ENCODE measurements at regions not wholly inside any gene's neighbourhood (a gene's known extent, or its start where the extent isn't known, plus 50 kb on each side); places are given as distances from the start of the nearest gene placed in this dataset.

DNA sequence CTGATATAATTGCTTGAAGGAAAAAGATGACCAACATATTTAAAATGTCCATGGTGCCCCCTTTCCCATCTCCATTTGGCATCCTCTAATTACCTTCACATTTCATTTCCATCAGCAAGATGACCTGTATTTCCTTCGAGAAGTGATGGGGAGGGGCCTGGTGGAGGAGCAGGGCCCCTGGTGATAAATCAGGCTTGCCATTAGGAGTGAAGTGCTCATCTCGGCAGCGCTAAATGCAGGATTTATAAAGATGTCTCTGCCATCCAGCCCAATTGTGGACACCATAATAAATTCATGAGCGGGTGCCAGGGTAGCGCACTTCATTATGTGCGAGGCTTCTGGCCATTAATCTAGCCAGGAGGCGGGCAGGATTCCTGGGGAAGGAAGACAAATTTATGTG is 101.5 kb upstream of the IRX6 start:
- no peak overlapping the region for H3K4me3 ChIP-seq
- no peak for DNase-seq (ENCODE audit: low spot score)
- no peaks in the 10 kb centered on the region for H3K4me1 ChIP-seq (ENCODE audit: insufficient read depth)
- no peak overlapping the region for H3K4me2 ChIP-seq
- no peaks in the 10 kb centered on the region for H4K20me1 ChIP-seq (ENCODE audit: insufficient read depth, poor library complexity, severe bottlenecking)
- no peaks in the 10 kb centered on the region for H3K9me3 ChIP-seq (ENCODE audit: low read depth)
- WGBS (ENCODE audit: low lambda C conversion rate, missing lambda C conversion rate): 83% methylated on average over 7 of the region's 7 CpGs
- H3K9me2 ChIP-seq (replicated peaks; ENCODE audit: insufficient read depth): no peaks in the 10 kb centered on the region
- no peaks in the 10 kb centered on the region for H3K36me3 ChIP-seq (replicated peaks; ENCODE audit: insufficient read depth, low read depth)
- no peak for TF ChIP-seq EZH2phosphoT487 (IDR thresholded peaks at IDR 0.05; ENCODE audit: low read depth, severe bottlenecking, unreplicated experiment)
- TF ChIP-seq, protein P1, sequence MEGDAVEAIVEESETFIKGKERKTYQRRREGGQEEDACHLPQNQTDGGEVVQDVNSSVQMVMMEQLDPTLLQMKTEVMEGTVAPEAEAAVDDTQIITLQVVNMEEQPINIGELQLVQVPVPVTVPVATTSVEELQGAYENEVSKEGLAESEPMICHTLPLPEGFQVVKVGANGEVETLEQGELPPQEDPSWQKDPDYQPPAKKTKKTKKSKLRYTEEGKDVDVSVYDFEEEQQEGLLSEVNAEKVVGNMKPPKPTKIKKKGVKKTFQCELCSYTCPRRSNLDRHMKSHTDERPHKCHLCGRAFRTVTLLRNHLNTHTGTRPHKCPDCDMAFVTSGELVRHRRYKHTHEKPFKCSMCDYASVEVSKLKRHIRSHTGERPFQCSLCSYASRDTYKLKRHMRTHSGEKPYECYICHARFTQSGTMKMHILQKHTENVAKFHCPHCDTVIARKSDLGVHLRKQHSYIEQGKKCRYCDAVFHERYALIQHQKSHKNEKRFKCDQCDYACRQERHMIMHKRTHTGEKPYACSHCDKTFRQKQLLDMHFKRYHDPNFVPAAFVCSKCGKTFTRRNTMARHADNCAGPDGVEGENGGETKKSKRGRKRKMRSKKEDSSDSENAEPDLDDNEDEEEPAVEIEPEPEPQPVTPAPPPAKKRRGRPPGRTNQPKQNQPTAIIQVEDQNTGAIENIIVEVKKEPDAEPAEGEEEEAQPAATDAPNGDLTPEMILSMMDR (IDR thresholded peaks at IDR 0.05; ENCODE audit: poor library complexity): no peak
- no peaks in the 10 kb centered on the region for H3K79me2 ChIP-seq
- H3K27ac ChIP-seq: no peak overlapping the region
- no peak overlapping the region for H2AFZ ChIP-seq
- H3K27me3 ChIP-seq: no peaks in the 10 kb centered on the region

DNA sequence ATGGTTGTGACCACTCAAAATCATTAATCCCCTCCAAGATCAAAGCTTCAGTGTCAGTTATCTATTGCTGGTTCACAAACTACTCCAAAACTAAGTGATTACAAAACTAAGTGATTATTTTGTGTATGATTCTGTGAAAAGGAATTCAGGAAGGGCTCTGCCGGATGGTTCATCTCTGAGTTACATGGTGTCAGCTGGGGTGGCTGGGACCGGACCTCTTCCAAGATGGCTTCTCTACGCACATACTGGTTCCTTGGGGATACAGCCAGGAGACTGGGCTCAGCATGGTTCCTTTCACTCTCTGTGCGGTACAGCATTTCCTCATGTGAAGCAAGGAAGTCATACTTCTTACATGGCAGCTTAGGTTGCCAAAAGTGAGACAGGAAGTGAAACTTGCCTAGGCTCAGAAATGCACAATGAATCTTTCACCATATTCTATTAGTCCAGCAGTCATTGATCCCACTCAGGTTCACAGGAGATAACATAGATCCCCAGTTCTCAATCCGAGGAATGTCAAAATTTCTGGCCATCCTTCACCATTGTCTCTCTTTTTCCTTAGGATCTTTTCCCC is 97.9 kb upstream of the IRX6 start:
- Histone ChIP-seq H3K36me3 (replicated peaks; ENCODE audit: insufficient read depth, low read depth) (no peaks in the 10 kb centered on the region), H3K4me2 (no peak overlapping the region), H2AFZ (no peak overlapping the region), H4K20me1 (ENCODE audit: insufficient read depth, poor library complexity, severe bottlenecking) (no peaks in the 10 kb centered on the region), H3K4me3 (no peak overlapping the region), H3K9me3 (ENCODE audit: low read depth) (no peaks in the 10 kb centered on the region), H3K4me1 (ENCODE audit: insufficient read depth) (no peaks in the 10 kb centered on the region), H3K27me3 (no peaks in the 10 kb centered on the region), H3K79me2 (no peaks in the 10 kb centered on the region), H3K27ac (no peak overlapping the region), H3K9me2 (replicated peaks; ENCODE audit: insufficient read depth) (no peaks in the 10 kb centered on the region)
- DNase-seq (ENCODE audit: low spot score): no peak
- TF ChIP-seq, protein P1 (IDR thresholded peaks at IDR 0.05; ENCODE audit: poor library complexity): no peak
- no peak for TF ChIP-seq EZH2 (IDR thresholded peaks at IDR 0.05; ENCODE audit: borderline replicate concordance)
- no peak for TF ChIP-seq EZH2phosphoT487 (IDR thresholded peaks at IDR 0.05; ENCODE audit: low read depth, severe bottlenecking, unreplicated experiment)
- 96% methylated on average over 5 of the region's 5 CpGs for WGBS (ENCODE audit: low lambda C conversion rate, missing lambda C conversion rate)

DNA sequence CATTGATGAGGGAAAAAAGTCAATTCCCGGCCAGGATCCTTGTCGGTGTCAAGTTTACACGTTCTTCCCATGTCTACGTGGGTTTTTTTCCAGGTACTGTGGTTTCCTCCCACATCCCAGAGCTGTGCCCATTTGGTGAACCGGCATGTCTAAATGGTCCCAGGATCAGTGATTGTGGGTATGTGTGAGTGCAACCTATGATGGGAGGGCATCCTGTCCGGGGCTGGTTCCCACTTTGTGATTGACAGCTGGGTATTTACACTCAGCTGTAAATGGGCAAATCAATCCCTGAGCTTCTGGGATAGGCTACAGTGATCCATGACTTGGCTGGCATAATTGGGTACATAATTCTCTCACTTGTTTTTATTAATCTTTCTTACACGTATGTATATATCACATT is 91.2 kb upstream of the IRX6 start:
- H3K27me3 ChIP-seq: peaks cover 4% of the 10 kb centered on the region
- H3K4me1 ChIP-seq (ENCODE audit: insufficient read depth): no peaks in the 10 kb centered on the region
- no peaks in the 10 kb centered on the region for H3K79me2 ChIP-seq
- no peaks in the 10 kb centered on the region for H3K36me3 ChIP-seq (replicated peaks; ENCODE audit: insufficient read depth, low read depth)
- H3K9me3 ChIP-seq (ENCODE audit: low read depth): no peaks in the 10 kb centered on the region
- H4K20me1 ChIP-seq (ENCODE audit: insufficient read depth, poor library complexity, severe bottlenecking): no peaks in the 10 kb centered on the region
- whole genome bisulfite sequencing (ENCODE audit: low lambda C conversion rate, missing lambda C conversion rate): 81% methylated on average over 7 of the region's 7 CpGs
- DNase-seq (ENCODE audit: low spot score): no peak
- no peaks in the 10 kb centered on the region for H3K9me2 ChIP-seq (replicated peaks; ENCODE audit: insufficient read depth)
- H2AFZ ChIP-seq: no peak overlapping the region
- H3K27ac ChIP-seq: no peak overlapping the region
- no peak overlapping the region for H3K4me3 ChIP-seq
- TF ChIP-seq, protein P1 (IDR thresholded peaks at IDR 0.05; ENCODE audit: poor library complexity): no peak
- no peak for TF ChIP-seq EZH2phosphoT487 (IDR thresholded peaks at IDR 0.05; ENCODE audit: low read depth, severe bottlenecking, unreplicated experiment)
- H3K4me2 ChIP-seq: no peak overlapping the region

DNA sequence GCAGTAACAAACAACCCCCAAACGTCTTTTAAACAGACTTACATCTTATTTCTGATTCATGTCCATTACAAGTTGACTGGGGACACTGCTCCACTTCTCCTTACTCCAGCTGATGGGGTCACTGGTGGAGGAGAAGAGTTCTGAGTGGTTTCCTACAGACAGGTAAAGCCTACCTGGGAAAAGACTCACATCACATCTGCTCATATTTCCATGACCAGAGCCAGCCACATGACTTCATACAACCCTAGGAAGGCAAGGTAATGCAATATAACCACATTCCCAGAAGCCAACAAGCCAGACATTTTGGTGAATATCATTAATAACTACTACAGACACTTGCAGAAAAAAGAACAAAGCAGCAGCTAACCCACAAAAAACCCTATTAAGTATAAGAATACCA is 90.5 kb upstream of the IRX6 start:
- Histone ChIP-seq H3K4me3 (no peak overlapping the region), H3K27ac (no peak overlapping the region), H3K27me3 (peaks cover 9% of the 10 kb centered on the region), H3K4me1 (ENCODE audit: insufficient read depth) (no peaks in the 10 kb centered on the region), H2AFZ (no peak overlapping the region), H3K79me2 (no peaks in the 10 kb centered on the region), H3K36me3 (replicated peaks; ENCODE audit: insufficient read depth, low read depth) (no peaks in the 10 kb centered on the region), H3K4me2 (no peak overlapping the region), H4K20me1 (ENCODE audit: insufficient read depth, poor library complexity, severe bottlenecking) (no peaks in the 10 kb centered on the region), H3K9me2 (replicated peaks; ENCODE audit: insufficient read depth) (no peaks in the 10 kb centered on the region), H3K9me3 (ENCODE audit: low read depth) (no peaks in the 10 kb centered on the region)
- no peak for DNase-seq (ENCODE audit: low spot score)
- WGBS (ENCODE audit: low lambda C conversion rate, missing lambda C conversion rate): 37% methylated on average over 1 of the region's 1 CpG
- TF ChIP-seq EZH2 (IDR thresholded peaks at IDR 0.05; ENCODE audit: borderline replicate concordance): no peak
- TF ChIP-seq, protein P1 (IDR thresholded peaks at IDR 0.05; ENCODE audit: poor library complexity): no peak
